ENCODE measurements at regions not wholly inside any gene's neighbourhood (a gene's known extent, or its start where the extent isn't known, plus 50 kb on each side); places are given as distances from the start of the nearest gene placed in this dataset.

GRCh38 chr15:62240121-62241096 is 75.3 kb upstream of the C2CD4B start:
- Histone ChIP-seq H3K27me3 (ENCODE audit: control insufficient read depth, insufficient read depth, low read length) (no peaks in the 10 kb centered on the region), H3K36me3 (ENCODE audit: control insufficient read depth, insufficient read depth, low read length) (no peaks in the 10 kb centered on the region), H3K4me3 (ENCODE audit: low read depth, low read length) (no peak overlapping the region)
- no peak for DNase-seq (ENCODE audit: low read depth)
- TF ChIP-seq CTCF (IDR thresholded peaks at IDR 0.05; ENCODE audit: insufficient read depth, low read length, poor library complexity, severe bottlenecking) = no peak

- peak; percentile 41 for TF ChIP-seq CTCF (IDR thresholded peaks at IDR 0.05; ENCODE audit: insufficient read depth, low read length, poor library complexity, severe bottlenecking)
- Histone ChIP-seq H3K27me3 (ENCODE audit: control insufficient read depth, insufficient read depth, low read length) (no peaks in the 10 kb centered on the region), H3K36me3 (ENCODE audit: control insufficient read depth, insufficient read depth, low read length) (no peaks in the 10 kb centered on the region), H3K4me3 (ENCODE audit: low read depth, low read length) (no peak overlapping the region)
- no peak for DNase-seq (ENCODE audit: low read depth)
Observed at GRCh38 chr15:62241135-62241770, 76.2 kb upstream of the C2CD4B start.

GRCh38 chr15:62242999-62243398 is 77.9 kb upstream of the C2CD4B start:
- TF ChIP-seq CTCF (IDR thresholded peaks at IDR 0.05; ENCODE audit: insufficient read depth, low read length, poor library complexity, severe bottlenecking) = no peak
- DNase-seq (ENCODE audit: low read depth) = no peak
- H3K27me3 ChIP-seq (ENCODE audit: control insufficient read depth, insufficient read depth, low read length) = no peaks in the 10 kb centered on the region
- H3K36me3 ChIP-seq (ENCODE audit: control insufficient read depth, insufficient read depth, low read length) = no peaks in the 10 kb centered on the region
- no peak overlapping the region for H3K4me3 ChIP-seq (ENCODE audit: low read depth, low read length)

- no peaks in the 10 kb centered on the region for H3K27me3 ChIP-seq (ENCODE audit: control insufficient read depth, insufficient read depth, low read length)
- no peak for TF ChIP-seq CTCF (IDR thresholded peaks at IDR 0.05; ENCODE audit: insufficient read depth, low read length, poor library complexity, severe bottlenecking)
- no peaks in the 10 kb centered on the region for H3K36me3 ChIP-seq (ENCODE audit: control insufficient read depth, insufficient read depth, low read length)
- no peak overlapping the region for H3K4me3 ChIP-seq (ENCODE audit: low read depth, low read length)
- no peak for DNase-seq (ENCODE audit: low read depth)
Observed at GRCh38 chr15:62244762-62245161, 79.7 kb upstream of the C2CD4B start.

- DNase-seq (ENCODE audit: low read depth) = peak; percentile 89
- Histone ChIP-seq H3K27me3 (ENCODE audit: control insufficient read depth, insufficient read depth, low read length) (peaks cover 4% of the 10 kb centered on the region), H3K4me3 (ENCODE audit: low read depth, low read length) (no peak overlapping the region), H3K36me3 (ENCODE audit: control insufficient read depth, insufficient read depth, low read length) (no peaks in the 10 kb centered on the region)
- TF ChIP-seq CTCF (IDR thresholded peaks at IDR 0.05; ENCODE audit: insufficient read depth, low read length, poor library complexity, severe bottlenecking) = no peak
Observed at GRCh38 chr15:62248277-62248984, 83.3 kb upstream of the C2CD4B start.

Data from kidney epithelial cell (primary cell).